MCF 10A (cell line): ENCODE measurements at regions not wholly inside any gene's neighbourhood (a gene's known extent, or its start where the extent isn't known, plus 50 kb on each side); places are given as distances from the start of the nearest gene placed in this dataset.

Experiments used
- BruUV-seq: library from RNA; stranded (reverse); fragments of 400-500 nt; replicated peaks from 2 replicates; lab custom pipeline; 2021; lab: Mats Ljungman, UMichigan
- CTCF ChIA-PET: fragments of 300-600 bp; sonication (Branson Sonifier 250); formaldehyde crosslinking; extraction: SDS; loops from one replicate; lab custom pipeline; 2021; ENCODE audit warnings: antibody characterized with exemption, inconsistent platforms; lab: Yijun Ruan, JAX
- POLR2A ChIA-PET: fragments of 300-600, 350-650 bp; sonication (Branson Sonifier 250); formaldehyde crosslinking; extraction: SDS; loops from one replicate; lab custom pipeline; 2020; ENCODE audit warnings: antibody characterized with exemption, inconsistent platforms; lab: Yijun Ruan, JAX
- DNase-seq: peaks from one replicate; pipeline ENCODE4 v3.0.0-alpha.2; 2018; ENCODE audit not compliant: unreplicated experiment
- H3K27ac Mint-ChIP-seq: one replicate; pipeline ENCODE4 v1.8.0; 2022; ENCODE audit warnings: mild to moderate bottlenecking, low read depth, mixed read lengths; ENCODE audit not compliant: unreplicated experiment
- H3K27me3 Mint-ChIP-seq: one replicate; pipeline ENCODE4 v1.8.0; 2022; ENCODE audit warnings: mixed read lengths; ENCODE audit not compliant: insufficient read depth, unreplicated experiment
- H3K36me3 Mint-ChIP-seq: one replicate; pipeline ENCODE4 v1.8.0; 2022; ENCODE audit warnings: mild to moderate bottlenecking, moderate library complexity, mixed read lengths; ENCODE audit not compliant: insufficient read depth, unreplicated experiment
- H3K4me1 Mint-ChIP-seq: one replicate; pipeline ENCODE4 v1.8.0; 2022; ENCODE audit warnings: mixed read lengths; ENCODE audit not compliant: insufficient read depth, unreplicated experiment
- H3K4me3 Mint-ChIP-seq: one replicate; pipeline ENCODE4 v1.8.0; 2022; ENCODE audit warnings: mild to moderate bottlenecking, moderate library complexity, mixed read lengths; ENCODE audit not compliant: unreplicated experiment
- H3K9me3 Mint-ChIP-seq: one replicate; pipeline ENCODE4 v1.8.0; 2022; ENCODE audit warnings: mixed read lengths; ENCODE audit not compliant: unreplicated experiment
- CTCF ChIP-seq: fragments of 200-600 bp; IDR thresholded peaks from one replicate; pipeline ENCODE4 v1.8.0; 2022; ENCODE audit warnings: antibody characterized with exemption, mild to moderate bottlenecking; ENCODE audit not compliant: unreplicated experiment
- intact Hi-C: fragments of 100-400 bp; cut with micrococcal nuclease; formaldehyde crosslinking; loops from 2 replicates; pipeline ENCODE4 v1.14.1; 2022

GRCh38 chr22:48205161-48205560, 1442.7 kb downstream of the TBC1D22A start:
- peaks cover 36% of the 10 kb centered on the region for H3K9me3 Mint-ChIP-seq
- H3K27me3 Mint-ChIP-seq = no peaks in the 10 kb centered on the region
- H3K36me3 Mint-ChIP-seq = no peaks in the 10 kb centered on the region
- BruUV-seq = no TSS peak
- no peak for TF ChIP-seq CTCF
- H3K4me1 Mint-ChIP-seq = no peaks in the 10 kb centered on the region
- H3K27ac Mint-ChIP-seq = no peak overlapping the region
- POLR2A ChIA-PET = no interaction called here
- intact Hi-C loops = no loop called here
- DNase-seq = no peak
- CTCF ChIA-PET = no interaction called here
- H3K4me3 Mint-ChIP-seq = no peak overlapping the region

DNA sequence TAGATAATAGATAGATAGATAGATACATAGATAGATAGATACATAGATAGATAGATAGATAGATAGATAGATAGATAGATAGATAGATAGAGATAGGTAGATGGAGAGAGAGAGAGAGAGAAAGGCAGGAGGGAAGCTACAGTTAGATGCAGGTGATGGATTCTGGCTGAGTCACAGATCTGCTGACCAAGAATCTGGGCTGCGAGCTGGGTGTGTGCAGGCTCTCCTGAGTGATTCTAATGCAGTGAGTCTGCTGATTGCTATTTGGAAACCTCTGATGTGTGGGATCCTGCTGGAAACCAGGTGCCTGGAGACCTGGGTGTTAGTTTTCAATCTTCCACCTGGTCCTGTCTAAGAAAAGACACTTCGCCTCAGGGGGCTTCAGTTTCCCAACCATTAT, 1441.8 kb downstream of the TBC1D22A start:
- no TSS peak for BruUV-seq
- POLR2A ChIA-PET = no interaction called here
- Mint-ChIP-seq H3K4me3 (no peak overlapping the region), H3K4me1 (no peaks in the 10 kb centered on the region), H3K27me3 (no peaks in the 10 kb centered on the region), H3K9me3 (peaks cover 32% of the 10 kb centered on the region), H3K36me3 (no peaks in the 10 kb centered on the region), H3K27ac (no peak overlapping the region)
- intact Hi-C loops = no loop called here
- CTCF ChIA-PET = interaction anchor here (0.7 kb wide), 1 partner anchor 61 kb away, joined by 3 read pairs; no protein-coding TSS in a partner anchor
- TF ChIP-seq CTCF = no peak
- no peak for DNase-seq

DNA sequence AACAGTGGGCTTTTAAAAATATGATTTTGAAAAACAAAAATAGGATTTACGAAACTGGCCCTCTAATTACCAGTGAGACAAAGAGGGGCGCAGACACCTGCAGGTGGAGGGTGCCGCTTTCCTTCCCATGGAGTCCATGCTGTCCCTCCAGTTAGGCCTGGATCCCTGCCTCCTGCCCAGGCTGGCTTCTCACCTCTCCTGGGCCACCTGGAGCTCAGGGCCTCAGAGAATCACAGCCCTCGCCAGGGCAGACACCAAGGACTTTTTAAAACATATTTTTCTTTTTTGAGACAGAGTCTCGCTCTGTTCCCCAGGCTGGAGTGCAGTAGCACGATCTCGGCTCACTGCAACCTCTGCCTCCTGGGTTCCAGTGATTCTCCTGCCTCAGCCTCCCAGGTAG, 1437.2 kb downstream of the TBC1D22A start:
- no peak for TF ChIP-seq CTCF
- H3K4me1 Mint-ChIP-seq = no peaks in the 10 kb centered on the region
- H3K27me3 Mint-ChIP-seq = no peaks in the 10 kb centered on the region
- H3K27ac Mint-ChIP-seq = no peak overlapping the region
- H3K9me3 Mint-ChIP-seq = peaks cover 56% of the 10 kb centered on the region
- H3K36me3 Mint-ChIP-seq = no peaks in the 10 kb centered on the region
- DNase-seq = no peak
- ChIA-PET POLR2A (no interaction called here), CTCF (no interaction called here)
- intact Hi-C loops = no loop called here
- H3K4me3 Mint-ChIP-seq = no peak overlapping the region
- BruUV-seq = no TSS peak

DNA sequence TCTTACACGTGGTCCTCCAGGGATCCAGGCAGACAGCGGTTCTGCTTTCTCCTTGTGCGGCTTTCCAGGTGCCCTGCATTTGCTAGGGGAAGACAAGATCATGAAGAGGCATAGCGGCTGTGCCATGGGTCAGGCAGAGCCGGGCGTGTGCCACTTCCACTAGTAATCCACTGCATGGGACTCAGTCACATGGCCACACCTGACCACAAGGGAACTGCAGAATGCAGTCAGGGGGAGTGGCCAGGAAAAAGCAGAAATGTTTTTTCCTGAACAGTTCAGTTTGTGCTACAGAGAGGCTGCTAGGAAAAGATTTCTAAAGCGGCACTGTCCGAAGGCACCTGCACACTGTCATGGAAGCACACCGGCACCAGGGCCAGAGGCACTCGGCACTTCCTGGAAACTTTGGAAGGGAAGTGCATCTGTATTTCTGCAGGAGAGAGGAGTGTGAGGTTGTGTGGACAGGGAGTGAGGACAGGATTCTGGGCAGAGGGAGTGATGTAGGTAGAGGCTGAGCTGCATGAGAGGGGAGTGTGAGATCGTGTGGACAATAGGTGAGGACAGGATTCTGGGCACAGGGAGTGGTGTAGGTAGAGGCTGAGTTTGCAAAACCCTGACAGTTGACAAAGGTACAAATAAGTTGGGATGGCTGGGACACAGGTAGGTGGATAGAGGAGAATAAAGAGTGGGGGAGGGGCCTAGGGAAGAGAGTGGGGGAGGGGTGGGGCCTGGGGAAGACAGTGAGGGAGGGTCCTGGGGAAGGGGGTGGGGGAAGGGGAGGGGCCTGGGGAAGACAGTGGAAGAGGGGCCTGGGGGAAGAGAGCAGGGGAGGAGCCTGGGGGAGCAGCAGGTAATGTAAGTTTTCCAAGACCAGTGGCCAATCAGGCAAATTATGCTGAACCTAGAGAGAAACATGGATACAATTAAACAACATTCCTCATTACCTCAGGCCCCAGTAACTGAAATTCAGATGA, 1436.3 kb downstream of the TBC1D22A start:
- Mint-ChIP-seq H3K27ac (no peak overlapping the region), H3K4me3 (no peak overlapping the region), H3K9me3 (peaks cover 50% of the 10 kb centered on the region), H3K4me1 (no peaks in the 10 kb centered on the region), H3K27me3 (no peaks in the 10 kb centered on the region), H3K36me3 (no peaks in the 10 kb centered on the region)
- TF ChIP-seq CTCF = no peak
- ChIA-PET CTCF (no interaction called here), POLR2A (no interaction called here)
- intact Hi-C loops = no loop called here
- no peak for DNase-seq
- no TSS peak for BruUV-seq
